Stimulated activated effector memory CD8-positive, alpha-beta T cell treated with anti-CD3 and anti-CD28 coated beads, Interleukin-12 subunit alpha, Interleukin-12 subunit beta, amount 100 ng/mL, for 72 hours (primary cell): ENCODE measurements at regions not wholly inside any gene's neighbourhood (a gene's known extent, or its start where the extent isn't known, plus 50 kb on each side); places are given as distances from the start of the nearest gene placed in this dataset.

ENCODE experiments used
- ATAC-seq: fragments of 150-1000 bp; cut with Tn5 transposase; 2 replicates; pipeline ENCODE4 v1.10.0; 2021
- DNase-seq, 2 donors: peaks; one replicate each; pipeline ENCODE4 v3.0.0; 2021 to 2022; ENCODE audit warnings: low spot score in 2 of 2
- H3K27ac Mint-ChIP-seq: one replicate; pipeline ENCODE4 v1.8.0; 2022; ENCODE audit warnings: mild to moderate bottlenecking, mixed read lengths
- H3K36me3 Mint-ChIP-seq: one replicate; pipeline ENCODE4 v1.8.0; 2022; ENCODE audit warnings: mild to moderate bottlenecking, mixed read lengths
- H3K4me1 Mint-ChIP-seq: one replicate; pipeline ENCODE4 v1.8.0; 2022; ENCODE audit warnings: mixed read lengths
- H3K4me3 Mint-ChIP-seq: one replicate; pipeline ENCODE4 v1.8.0; 2022; ENCODE audit warnings: mild to moderate bottlenecking, mixed read lengths
- H3K9me3 Mint-ChIP-seq: one replicate; pipeline ENCODE4 v1.8.0; 2022; ENCODE audit warnings: mixed read lengths

DNA sequence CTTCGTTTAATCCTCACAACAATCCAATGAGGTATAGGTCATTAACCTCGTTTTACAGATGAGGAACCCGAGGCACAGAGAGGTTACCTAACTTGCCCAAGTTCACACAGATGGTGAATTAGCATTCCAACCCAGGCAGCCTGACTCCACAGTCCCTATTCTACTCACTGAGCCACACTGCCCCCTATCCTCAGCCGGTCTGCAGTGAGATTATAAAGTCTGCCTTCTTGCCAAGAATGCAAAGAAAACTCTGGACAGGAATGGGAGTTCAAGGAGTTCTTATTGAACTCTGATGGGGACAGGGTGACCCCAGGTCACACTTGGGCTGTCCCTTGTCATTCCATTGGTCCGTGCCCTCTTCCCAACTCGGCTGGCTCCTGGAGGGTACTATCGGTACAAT lies 94.0 kb upstream of the KCNK12 start:
- H3K4me1 Mint-ChIP-seq = no peaks in the 10 kb centered on the region
- H3K9me3 Mint-ChIP-seq = no peaks in the 10 kb centered on the region
- DNase-seq = no peak
- H3K36me3 Mint-ChIP-seq = no peaks in the 10 kb centered on the region
- H3K4me3 Mint-ChIP-seq = no peak overlapping the region
- no peak overlapping the region for H3K27ac Mint-ChIP-seq
- ATAC-seq = no peak

DNA sequence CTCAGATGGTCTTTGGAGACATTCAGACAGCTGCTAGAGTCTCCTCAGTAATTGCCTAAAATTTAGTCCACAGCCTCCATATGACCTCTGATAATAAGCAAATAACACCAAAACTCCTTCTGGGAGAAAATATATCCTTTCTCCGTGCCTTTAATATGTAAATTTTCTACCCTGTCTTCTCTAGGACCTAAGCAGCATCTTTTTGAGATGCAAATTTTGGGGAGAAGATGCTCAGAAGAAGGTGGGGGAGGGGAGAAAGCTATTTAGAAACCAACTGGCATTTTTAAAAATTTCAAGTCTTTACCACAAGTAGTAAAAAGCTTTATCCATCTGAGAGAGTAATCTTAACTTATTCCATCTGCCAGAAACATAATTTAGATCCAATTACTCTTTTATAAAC lies 91.8 kb upstream of the KCNK12 start:
- H3K36me3 Mint-ChIP-seq = no peaks in the 10 kb centered on the region
- no peaks in the 10 kb centered on the region for H3K4me1 Mint-ChIP-seq
- DNase-seq (no peak), ATAC-seq (no peak)
- H3K27ac Mint-ChIP-seq = no peak overlapping the region
- no peaks in the 10 kb centered on the region for H3K9me3 Mint-ChIP-seq
- no peak overlapping the region for H3K4me3 Mint-ChIP-seq

- ATAC-seq (no peak), DNase-seq (no peak)
- H3K27ac Mint-ChIP-seq = no peak overlapping the region
- no peaks in the 10 kb centered on the region for H3K4me1 Mint-ChIP-seq
- no peaks in the 10 kb centered on the region for H3K36me3 Mint-ChIP-seq
- no peaks in the 10 kb centered on the region for H3K9me3 Mint-ChIP-seq
- no peak overlapping the region for H3K4me3 Mint-ChIP-seq
These were observed 90.5 kb upstream of the KCNK12 start for GRCh38 chr2:47661310-47661709.

- Mint-ChIP-seq H3K9me3 (no peaks in the 10 kb centered on the region), H3K4me3 (no peak overlapping the region), H3K36me3 (no peaks in the 10 kb centered on the region), H3K27ac (no peak overlapping the region), H3K4me1 (no peaks in the 10 kb centered on the region)
- ATAC-seq (no peak), DNase-seq (no peak)
These were observed 89.4 kb upstream of the KCNK12 start for GRCh38 chr2:47660168-47660567.

DNA sequence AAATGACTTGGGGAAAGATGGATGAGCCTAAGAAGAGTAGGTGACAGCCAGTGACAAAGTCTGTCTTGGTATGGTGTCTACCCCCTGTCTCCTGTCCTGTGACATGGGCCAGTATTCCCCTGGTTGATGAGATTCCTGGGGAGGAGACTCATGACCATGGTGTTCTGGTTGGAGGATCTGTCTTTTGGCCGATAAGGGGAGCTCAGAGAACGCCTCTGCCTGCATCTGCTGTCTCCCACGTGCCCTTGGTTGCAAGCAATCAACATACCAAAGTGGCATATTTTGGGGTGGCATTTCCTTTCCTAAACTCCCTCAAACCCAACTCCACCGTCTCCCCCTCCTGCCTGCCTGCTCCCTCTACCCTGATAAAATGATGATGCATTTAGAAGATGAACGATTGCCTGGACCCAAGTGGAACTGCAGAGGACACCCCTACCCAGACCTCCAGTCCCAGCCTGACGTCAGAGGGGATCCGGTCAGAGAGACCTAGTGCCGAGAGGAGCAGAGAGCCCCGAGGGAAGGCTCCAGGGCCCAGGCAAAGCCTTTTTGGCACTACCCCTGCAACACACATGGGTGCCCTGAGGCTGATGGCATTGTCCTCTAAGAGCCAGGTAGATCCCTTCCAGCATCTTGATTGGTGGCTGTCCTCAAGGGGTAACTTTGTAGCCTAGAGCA lies 88.0 kb upstream of the KCNK12 start:
- H3K4me1 Mint-ChIP-seq = no peaks in the 10 kb centered on the region
- no peak overlapping the region for H3K4me3 Mint-ChIP-seq
- ATAC-seq = no peak
- no peak for DNase-seq
- H3K27ac Mint-ChIP-seq = no peak overlapping the region
- H3K9me3 Mint-ChIP-seq = no peaks in the 10 kb centered on the region
- H3K36me3 Mint-ChIP-seq = no peaks in the 10 kb centered on the region

GRCh38 chr2:47657886-47658489 lies 87.2 kb upstream of the KCNK12 start:
- no peaks in the 10 kb centered on the region for H3K4me1 Mint-ChIP-seq
- ATAC-seq = no peak
- no peak overlapping the region for H3K27ac Mint-ChIP-seq

DNA sequence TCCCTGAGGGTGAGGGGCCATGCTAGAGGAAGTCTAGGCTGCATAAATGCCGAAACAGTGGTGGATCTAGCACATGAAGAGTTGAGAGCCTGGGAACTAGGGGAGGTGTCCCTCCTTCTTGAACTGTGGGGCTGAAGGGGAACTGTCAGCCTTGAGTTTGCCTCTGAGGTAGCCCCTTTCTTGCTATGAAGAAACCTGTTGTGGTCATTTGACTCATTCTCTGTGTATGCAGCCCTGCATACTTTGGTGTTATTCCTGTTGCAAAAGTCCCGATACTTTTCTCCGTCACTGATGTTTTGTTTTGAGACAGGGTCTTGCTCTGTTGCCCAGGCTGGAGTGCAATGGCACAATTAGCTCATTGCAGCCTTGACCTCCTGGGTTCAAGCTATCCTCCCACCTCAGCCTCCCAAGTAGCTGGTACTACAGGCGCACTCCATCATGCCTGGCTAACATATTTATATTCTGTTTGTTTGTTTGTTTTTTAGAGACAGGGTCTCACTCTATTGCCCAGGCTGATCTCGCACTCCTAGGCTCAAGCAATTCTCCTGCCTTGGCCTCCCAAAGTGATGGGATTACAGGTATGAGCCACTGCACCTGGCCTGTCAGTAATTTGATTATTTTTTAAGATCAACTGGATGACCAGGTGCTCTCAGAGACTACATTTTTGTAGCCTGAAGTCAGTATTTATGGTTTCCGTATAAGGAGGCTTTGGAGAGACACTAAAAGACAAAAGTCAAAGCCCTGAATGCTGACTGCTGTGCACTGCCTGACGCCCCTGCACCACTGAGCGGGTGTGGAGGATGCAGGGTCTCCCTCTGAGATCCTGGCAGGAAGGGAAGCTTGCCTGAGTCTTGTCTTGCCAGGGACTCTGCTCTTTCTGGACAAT lies 86.2 kb upstream of the KCNK12 start:
- Mint-ChIP-seq H3K4me1 (no peaks in the 10 kb centered on the region), H3K27ac (no peak overlapping the region), H3K9me3 (no peaks in the 10 kb centered on the region), H3K36me3 (no peaks in the 10 kb centered on the region), H3K4me3 (no peak overlapping the region)
- DNase-seq = no peak
- ATAC-seq = no peak

More at GRCh38 chr2:47657886-47658489, 87.2 kb upstream of the KCNK12 start:
- no peaks in the 10 kb centered on the region for H3K36me3 Mint-ChIP-seq
- no peak for DNase-seq
- no peaks in the 10 kb centered on the region for H3K9me3 Mint-ChIP-seq
- H3K4me3 Mint-ChIP-seq = no peak overlapping the region

DNA sequence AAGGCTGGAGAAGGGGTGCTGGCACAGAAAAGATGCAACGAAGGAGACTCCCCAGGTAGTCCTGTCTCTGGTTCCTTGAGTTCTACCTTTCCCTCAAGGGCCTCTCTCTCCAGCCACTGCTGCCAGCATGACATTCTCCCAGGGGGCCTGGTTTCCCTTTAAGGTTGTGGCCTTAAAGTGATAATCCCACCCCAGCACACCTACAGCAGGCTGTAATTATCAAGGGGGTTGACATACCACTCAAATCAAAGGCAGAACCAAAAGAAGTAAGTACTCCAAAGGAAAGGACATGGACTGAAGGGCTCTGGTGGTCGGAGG lies 84.7 kb upstream of the KCNK12 start:
- Mint-ChIP-seq H3K36me3 (no peaks in the 10 kb centered on the region), H3K4me3 (no peak overlapping the region), H3K9me3 (no peaks in the 10 kb centered on the region), H3K27ac (no peak overlapping the region), H3K4me1 (no peaks in the 10 kb centered on the region)
- DNase-seq (no peak), ATAC-seq (no peak)

DNA sequence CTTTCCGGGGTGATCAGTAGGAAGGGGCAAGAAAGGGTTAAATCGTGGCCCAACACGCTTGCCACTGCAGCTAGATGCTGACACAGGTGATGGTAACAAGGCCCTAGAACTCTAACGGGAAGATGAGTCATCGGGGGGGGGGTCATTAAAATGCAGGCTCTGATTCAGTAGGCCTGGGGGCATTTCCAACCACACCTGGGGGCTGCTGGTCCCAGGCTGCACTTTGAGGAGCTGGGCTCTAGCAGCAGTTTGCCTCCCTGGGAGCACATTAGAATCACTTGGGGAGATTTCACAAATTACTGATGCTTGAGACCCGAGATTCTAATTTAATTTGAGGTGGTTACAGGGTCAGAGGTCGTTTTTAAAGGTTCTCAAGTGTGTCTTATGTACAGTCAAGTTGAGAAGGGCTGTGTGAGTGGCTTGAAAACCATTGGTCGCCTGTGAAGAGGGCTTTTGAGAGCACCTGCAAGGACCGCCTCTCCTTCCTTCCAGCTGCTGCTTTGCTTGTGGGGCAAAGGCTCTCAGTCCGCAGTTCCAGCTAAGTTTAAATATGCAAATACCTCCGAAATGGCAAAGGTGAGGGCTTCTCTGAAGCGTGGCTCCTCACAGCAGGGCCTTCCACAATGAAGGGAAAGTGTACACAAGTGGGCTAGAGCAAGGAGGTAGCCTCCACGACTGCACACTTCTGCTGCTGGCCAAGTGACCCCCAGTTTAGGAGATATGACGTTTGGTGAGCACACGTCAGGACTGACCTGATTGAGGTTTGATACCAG lies 84.2 kb upstream of the KCNK12 start:
- H3K4me3 Mint-ChIP-seq = no peak overlapping the region
- DNase-seq = no peak
- no peaks in the 10 kb centered on the region for H3K4me1 Mint-ChIP-seq
- H3K27ac Mint-ChIP-seq = no peak overlapping the region
- H3K9me3 Mint-ChIP-seq = no peaks in the 10 kb centered on the region
- no peaks in the 10 kb centered on the region for H3K36me3 Mint-ChIP-seq
- no peak for ATAC-seq

DNA sequence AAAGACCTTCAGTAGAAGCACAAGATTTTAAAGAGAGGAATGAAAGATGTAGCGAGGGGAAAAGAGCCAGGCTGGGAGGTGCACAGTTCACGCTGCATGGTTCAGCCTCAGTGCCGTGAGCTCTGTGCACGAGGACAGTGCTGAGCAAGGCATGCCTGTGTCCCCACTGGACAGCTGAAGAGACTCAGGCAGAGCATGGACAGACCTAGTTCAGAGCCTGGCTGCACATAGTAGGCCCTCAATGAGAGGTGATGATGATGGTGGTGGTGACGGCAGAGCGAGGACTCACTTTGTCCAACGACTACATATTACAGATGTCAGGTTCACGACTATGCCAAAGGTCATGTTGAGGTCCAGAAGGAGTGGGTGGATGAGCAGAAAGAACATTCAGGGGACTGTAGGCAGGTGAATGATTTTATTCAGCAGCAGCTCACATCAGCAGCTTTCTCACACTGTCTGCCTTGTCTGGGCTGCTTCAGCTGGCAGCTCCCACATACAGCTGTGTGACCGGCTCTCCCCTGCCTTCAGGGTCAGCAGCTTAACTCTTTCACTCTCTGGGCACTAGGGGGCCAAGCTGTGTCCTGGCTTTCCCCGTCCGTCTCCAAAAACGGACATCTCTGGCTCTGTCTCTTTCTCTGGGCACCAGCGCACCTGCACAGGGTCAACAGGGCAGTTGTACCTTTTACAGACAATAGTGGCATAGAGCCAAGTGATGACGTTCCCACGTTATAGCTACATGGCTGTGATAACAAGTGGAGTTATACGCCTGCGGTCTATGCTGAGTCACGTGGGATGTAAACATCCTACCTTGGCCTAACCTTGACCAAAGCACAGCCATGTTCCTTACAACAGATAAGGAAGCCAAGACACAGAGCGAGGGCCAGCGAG lies 83.4 kb upstream of the KCNK12 start:
- no peaks in the 10 kb centered on the region for H3K4me1 Mint-ChIP-seq
- H3K27ac Mint-ChIP-seq = no peak overlapping the region
- H3K9me3 Mint-ChIP-seq = no peaks in the 10 kb centered on the region
- ATAC-seq = no peak
- no peak for DNase-seq
- H3K4me3 Mint-ChIP-seq = no peak overlapping the region
- no peaks in the 10 kb centered on the region for H3K36me3 Mint-ChIP-seq

GRCh38 chr2:47653036-47653435 lies 82.3 kb upstream of the KCNK12 start:
- no peak for DNase-seq
- Mint-ChIP-seq H3K27ac (no peak overlapping the region), H3K4me1 (no peaks in the 10 kb centered on the region), H3K4me3 (no peak overlapping the region), H3K9me3 (no peaks in the 10 kb centered on the region), H3K36me3 (no peaks in the 10 kb centered on the region)
- no peak for ATAC-seq

DNA sequence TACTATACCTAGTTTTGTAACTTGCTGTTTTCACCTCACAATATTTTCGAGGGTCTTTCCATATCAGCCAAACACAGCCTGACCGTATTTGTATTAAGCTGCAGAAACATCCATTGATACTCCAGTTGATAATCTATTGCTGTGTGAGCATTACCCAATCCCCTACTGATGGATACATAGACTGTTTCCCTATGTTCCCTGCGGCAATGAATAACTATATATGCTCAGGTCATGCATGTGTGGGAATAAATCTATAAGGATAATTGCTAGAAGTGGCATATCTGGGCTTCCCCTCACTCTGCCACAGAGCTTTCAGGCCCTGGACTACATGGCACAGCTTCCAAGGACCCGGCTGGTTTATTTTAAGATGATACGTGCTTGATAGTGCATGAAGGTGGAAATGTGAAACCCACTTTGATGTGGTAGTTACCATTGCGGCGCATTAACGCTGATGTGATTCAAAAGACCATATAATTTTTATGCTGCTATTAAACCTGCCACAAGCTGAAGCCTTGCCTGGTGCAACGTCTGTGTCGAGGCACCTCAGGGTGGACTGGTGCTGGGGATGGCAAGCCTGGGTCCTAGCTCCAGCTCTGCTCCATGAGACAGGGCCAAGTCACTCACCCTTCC lies 81.4 kb upstream of the KCNK12 start:
- no peak for ATAC-seq

GRCh38 chr2:47651296-47651695 lies 80.5 kb upstream of the KCNK12 start:
- Mint-ChIP-seq H3K4me1 (no peaks in the 10 kb centered on the region), H3K9me3 (no peaks in the 10 kb centered on the region), H3K4me3 (no peak overlapping the region), H3K36me3 (no peaks in the 10 kb centered on the region), H3K27ac (no peak overlapping the region)
- DNase-seq = no peak
- no peak for ATAC-seq

More for the DNA sequence above, 81.4 kb upstream of the KCNK12 start:
- H3K4me3 Mint-ChIP-seq = no peak overlapping the region
- H3K9me3 Mint-ChIP-seq = no peaks in the 10 kb centered on the region
- H3K4me1 Mint-ChIP-seq = no peaks in the 10 kb centered on the region
- H3K36me3 Mint-ChIP-seq = no peaks in the 10 kb centered on the region
- no peak for DNase-seq
- no peak overlapping the region for H3K27ac Mint-ChIP-seq

DNA sequence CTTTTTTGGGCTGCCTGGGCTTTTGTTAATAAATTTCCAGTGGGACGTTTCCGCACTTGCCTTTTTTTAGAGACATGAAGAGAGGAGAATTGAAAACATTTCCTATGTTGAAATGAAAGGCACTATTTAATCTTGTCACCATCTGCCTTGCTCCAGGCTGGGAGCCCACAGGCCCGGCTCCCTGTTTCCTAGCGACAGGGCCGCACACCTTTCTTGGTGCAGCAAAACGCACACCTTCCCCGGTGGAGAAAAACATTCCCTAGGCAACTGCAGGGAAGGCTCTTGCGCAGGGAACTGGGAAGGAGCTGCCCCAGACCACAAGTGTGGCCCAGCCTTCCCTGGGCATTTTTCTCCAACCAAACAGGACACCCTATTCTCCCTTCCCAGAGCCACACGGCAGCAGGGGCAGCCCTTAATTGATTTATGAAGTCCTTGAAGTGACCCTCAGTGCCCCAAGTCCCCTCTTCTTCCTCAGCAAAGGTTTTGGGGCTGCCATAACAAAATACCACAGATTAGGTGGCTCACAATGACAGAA lies 79.3 kb upstream of the KCNK12 start:
- H3K4me3 Mint-ChIP-seq = no peak overlapping the region
- H3K27ac Mint-ChIP-seq = no peak overlapping the region
- DNase-seq = no peak
- no peaks in the 10 kb centered on the region for H3K36me3 Mint-ChIP-seq
- no peaks in the 10 kb centered on the region for H3K9me3 Mint-ChIP-seq
- no peak for ATAC-seq
- H3K4me1 Mint-ChIP-seq = no peaks in the 10 kb centered on the region
